Parathyroid adenoma (tissue), 2 donors: ENCODE measurements at regions not wholly inside any gene's neighbourhood (a gene's known extent, or its start where the extent isn't known, plus 50 kb on each side); places are given as distances from the start of the nearest gene placed in this dataset.

ENCODE experiments used
- H2AFZ ChIP-seq: fragments of 300-600 bp; sonication (generic); one replicate; pipeline ENCODE4 v1.7.0; 2017; ENCODE audit warnings: antibody characterized with exemption, mild to moderate bottlenecking
- H3K27ac ChIP-seq: fragments of 300-600 bp; sonication (generic); one replicate; pipeline ENCODE4 v1.7.0; 2017
- H3K27me3 ChIP-seq: fragments of 300-600 bp; sonication (generic); one replicate; pipeline ENCODE4 v1.7.0; 2017; ENCODE audit warnings: low read length; ENCODE audit not compliant: control insufficient read depth, insufficient read depth
- H3K36me3 ChIP-seq: fragments of 300-600 bp; sonication (generic); one replicate; pipeline ENCODE4 v1.7.0; 2017; ENCODE audit warnings: low read length; ENCODE audit not compliant: control insufficient read depth, insufficient read depth
- H3K4me1 ChIP-seq: fragments of 300-600 bp; sonication (generic); one replicate; pipeline ENCODE4 v1.7.0; 2017; ENCODE audit warnings: control low read depth
- H3K4me2 ChIP-seq: fragments of 300-600 bp; sonication (generic); one replicate; pipeline ENCODE4 v1.7.0; 2017; ENCODE audit warnings: low read length
- H3K4me3 ChIP-seq: fragments of 300-600 bp; sonication (generic); one replicate; pipeline ENCODE4 v1.7.0; 2017; ENCODE audit warnings: low read depth, low read length
- H3K79me2 ChIP-seq: fragments of 300-600 bp; sonication (generic); one replicate; pipeline ENCODE4 v1.7.0; 2017; ENCODE audit warnings: control low read depth
- H3K9ac ChIP-seq: fragments of 300-600 bp; sonication (generic); one replicate; pipeline ENCODE4 v1.7.0; 2017; ENCODE audit warnings: mild to moderate bottlenecking
- H3K9me3 ChIP-seq: fragments of 300-600 bp; sonication (generic); one replicate; pipeline ENCODE4 v1.7.0; 2017; ENCODE audit warnings: low read length; ENCODE audit not compliant: control insufficient read depth
- TF ChIP-seq, protein P1 (sequence below): fragments of 300-600 bp; sonication (generic); IDR thresholded peaks from one replicate; pipeline ENCODE4 v1.7.0; 2017; ENCODE audit warnings: antibody characterized with exemption, mild to moderate bottlenecking
- donor health status: primary hyperparathyroidism.

- H3K36me3 ChIP-seq: no peaks in the 10 kb centered on the region
- H3K4me2 ChIP-seq: no peak overlapping the region
- H3K4me1 ChIP-seq: no peaks in the 10 kb centered on the region
- no peak overlapping the region for H3K4me3 ChIP-seq
- no peaks in the 10 kb centered on the region for H3K9me3 ChIP-seq
- H3K79me2 ChIP-seq: no peaks in the 10 kb centered on the region
- TF ChIP-seq, protein P1, sequence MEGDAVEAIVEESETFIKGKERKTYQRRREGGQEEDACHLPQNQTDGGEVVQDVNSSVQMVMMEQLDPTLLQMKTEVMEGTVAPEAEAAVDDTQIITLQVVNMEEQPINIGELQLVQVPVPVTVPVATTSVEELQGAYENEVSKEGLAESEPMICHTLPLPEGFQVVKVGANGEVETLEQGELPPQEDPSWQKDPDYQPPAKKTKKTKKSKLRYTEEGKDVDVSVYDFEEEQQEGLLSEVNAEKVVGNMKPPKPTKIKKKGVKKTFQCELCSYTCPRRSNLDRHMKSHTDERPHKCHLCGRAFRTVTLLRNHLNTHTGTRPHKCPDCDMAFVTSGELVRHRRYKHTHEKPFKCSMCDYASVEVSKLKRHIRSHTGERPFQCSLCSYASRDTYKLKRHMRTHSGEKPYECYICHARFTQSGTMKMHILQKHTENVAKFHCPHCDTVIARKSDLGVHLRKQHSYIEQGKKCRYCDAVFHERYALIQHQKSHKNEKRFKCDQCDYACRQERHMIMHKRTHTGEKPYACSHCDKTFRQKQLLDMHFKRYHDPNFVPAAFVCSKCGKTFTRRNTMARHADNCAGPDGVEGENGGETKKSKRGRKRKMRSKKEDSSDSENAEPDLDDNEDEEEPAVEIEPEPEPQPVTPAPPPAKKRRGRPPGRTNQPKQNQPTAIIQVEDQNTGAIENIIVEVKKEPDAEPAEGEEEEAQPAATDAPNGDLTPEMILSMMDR: no peak
- H2AFZ ChIP-seq: no peak overlapping the region
- H3K9ac ChIP-seq: no peak overlapping the region
- H3K27ac ChIP-seq: no peak overlapping the region
- H3K27me3 ChIP-seq: no peaks in the 10 kb centered on the region
These were observed 115.9 kb downstream of the LITAF start for GRCh38 chr16:11470676-11471415.

DNA sequence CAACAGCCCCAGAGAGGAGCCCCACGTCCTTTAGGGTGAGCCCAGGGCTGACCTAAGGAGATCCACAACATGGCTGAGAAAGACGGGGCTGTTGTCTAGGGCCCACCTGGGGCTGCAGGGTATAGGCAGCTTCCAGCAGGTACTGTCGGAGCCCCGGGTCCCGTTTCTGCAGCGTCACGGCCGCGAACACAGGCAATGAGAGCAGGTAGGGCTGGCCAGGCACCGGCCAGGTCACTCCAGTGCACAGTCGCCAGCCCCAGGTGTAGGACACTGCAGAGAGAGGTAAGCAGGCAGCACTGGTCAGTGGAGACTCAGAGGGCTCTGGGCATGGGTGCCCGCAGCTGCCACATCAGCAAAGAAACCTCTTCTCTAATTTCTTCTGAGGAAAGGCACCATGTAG lies 115.2 kb downstream of the LITAF start:
- Histone ChIP-seq H3K4me1 (no peaks in the 10 kb centered on the region), H3K27me3 (no peaks in the 10 kb centered on the region), H2AFZ (no peak overlapping the region), H3K79me2 (no peaks in the 10 kb centered on the region), H3K36me3 (no peaks in the 10 kb centered on the region), H3K4me3 (no peak overlapping the region), H3K4me2 (no peak overlapping the region), H3K9me3 (no peaks in the 10 kb centered on the region), H3K27ac (no peak overlapping the region), H3K9ac (no peak overlapping the region)
- TF ChIP-seq, protein P1: no peak

DNA sequence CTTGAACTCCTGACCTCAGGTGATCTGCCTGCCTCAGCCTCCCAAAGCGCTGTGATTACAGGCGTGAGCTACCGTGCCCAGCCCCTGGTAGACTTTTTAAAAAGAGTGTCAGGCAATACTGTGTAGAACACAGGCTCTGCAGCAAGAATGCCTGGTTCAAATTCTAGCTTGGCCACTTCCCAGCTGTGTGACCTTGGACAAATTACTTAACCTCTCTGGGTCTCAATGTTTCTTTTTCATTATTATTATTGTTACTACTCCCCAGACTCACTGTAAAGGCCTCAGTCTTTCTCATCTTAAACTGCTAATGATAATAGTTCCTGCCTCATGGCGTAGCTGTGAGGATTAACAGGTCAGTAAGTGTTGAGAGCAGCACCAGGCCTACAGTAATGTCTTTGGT lies 114.3 kb downstream of the LITAF start:
- Histone ChIP-seq H3K4me1 (no peaks in the 10 kb centered on the region), H3K9ac (no peak overlapping the region), H3K27ac (no peak overlapping the region), H3K9me3 (no peaks in the 10 kb centered on the region), H2AFZ (no peak overlapping the region), H3K79me2 (no peaks in the 10 kb centered on the region), H3K4me2 (no peak overlapping the region), H3K4me3 (no peak overlapping the region), H3K36me3 (no peaks in the 10 kb centered on the region), H3K27me3 (no peaks in the 10 kb centered on the region)
- TF ChIP-seq, protein P1: no peak

- H3K36me3 ChIP-seq: no peaks in the 10 kb centered on the region
- H2AFZ ChIP-seq: no peak overlapping the region
These were observed 113.9 kb downstream of the LITAF start for GRCh38 chr16:11472851-11473250.

More at GRCh38 chr16:11472851-11473250, 113.9 kb downstream of the LITAF start:
- no peaks in the 10 kb centered on the region for H3K4me1 ChIP-seq
- H3K4me2 ChIP-seq: no peak overlapping the region
- H3K27ac ChIP-seq: no peak overlapping the region
- H3K79me2 ChIP-seq: no peaks in the 10 kb centered on the region
- no peaks in the 10 kb centered on the region for H3K27me3 ChIP-seq
- H3K9ac ChIP-seq: no peak overlapping the region
- H3K9me3 ChIP-seq: no peaks in the 10 kb centered on the region
- TF ChIP-seq, protein P1: no peak
- H3K4me3 ChIP-seq: no peak overlapping the region
